ENCODE measurements at regions not wholly inside any gene's neighbourhood (a gene's known extent, or its start where the extent isn't known, plus 50 kb on each side); places are given as distances from the start of the nearest gene placed in this dataset.

GRCh38 chr10:71023704-71024283 lies 135.4 kb upstream of the PCBD1 start:
- intact Hi-C loops (cut with DNase I): no loop called here
- Histone ChIP-seq H3K4me1 (no peaks in the 10 kb centered on the region), H3K4me3 (no peak overlapping the region), H3K36me3 (no peaks in the 10 kb centered on the region), H3K9me3 (peaks cover 0 to 14% (median 0%) of the 10 kb centered on the region in 11 donors), H3K27ac (no peak overlapping the region), H3K27me3 (peaks cover 0 to 5% (median 0%) of the 10 kb centered on the region in 7 donors)
- TF ChIP-seq CTCF (IDR thresholded peaks at IDR 0.05): no peak
- 91% methylated on average over 5 of the region's 5 CpGs for WGBS, 2 donors
- no peak for ATAC-seq
- no peak for DNase-seq

- H3K36me3 ChIP-seq: no peaks in the 10 kb centered on the region
- no peak for DNase-seq
- ATAC-seq: no peak
- H3K9me3 ChIP-seq: peaks cover 0 to 14% (median 0%) of the 10 kb centered on the region in 11 donors
- H3K4me1 ChIP-seq: peaks cover 0 to 6% (median 0%) of the 10 kb centered on the region in 9 donors
- no peak overlapping the region for H3K4me3 ChIP-seq
- 73 to 79% methylated on average over 4 of the region's 4 CpGs for WGBS, 2 donors
- no peak for TF ChIP-seq CTCF (IDR thresholded peaks at IDR 0.05)
- H3K27ac ChIP-seq: no peak overlapping the region
- intact Hi-C loops (cut with DNase I): no loop called here
- peaks cover 0 to 5% (median 0%) of the 10 kb centered on the region in 7 donors for H3K27me3 ChIP-seq
These were observed 136.1 kb upstream of the PCBD1 start for GRCh38 chr10:71024490-71024889.

GRCh38 chr10:71025535-71025934 lies 137.2 kb upstream of the PCBD1 start:
- H3K9me3 ChIP-seq: peaks cover 0 to 14% (median 0%) of the 10 kb centered on the region in 11 donors
- intact Hi-C loops (cut with DNase I): no loop called here
- DNase-seq: no peak
- no peak for ATAC-seq
- H3K4me1 ChIP-seq: peaks cover 0 to 6% (median 0%) of the 10 kb centered on the region in 9 donors
- H3K36me3 ChIP-seq: no peaks in the 10 kb centered on the region
- H3K4me3 ChIP-seq: no peak overlapping the region
- 60 to 74% methylated on average over 4 of the region's 4 CpGs for WGBS, 2 donors
- no peak overlapping the region for H3K27ac ChIP-seq
- no peak for TF ChIP-seq CTCF (IDR thresholded peaks at IDR 0.05)
- H3K27me3 ChIP-seq: peaks cover 0 to 5% (median 0%) of the 10 kb centered on the region in 7 donors

- no peaks in the 10 kb centered on the region for H3K9me3 ChIP-seq
- peaks cover 0 to 6% (median 0%) of the 10 kb centered on the region in 9 donors for H3K4me1 ChIP-seq
- intact Hi-C loops (cut with DNase I): no loop called here
- peaks cover 0 to 5% (median 0%) of the 10 kb centered on the region in 7 donors for H3K27me3 ChIP-seq
- DNase-seq (no peak), ATAC-seq (no peak)
- H3K4me3 ChIP-seq: no peak overlapping the region
- H3K36me3 ChIP-seq: no peaks in the 10 kb centered on the region
- 90 to 97% methylated on average over 9 of the region's 9 CpGs for WGBS, 2 donors
- no peak overlapping the region for H3K27ac ChIP-seq
- no peak for TF ChIP-seq CTCF (IDR thresholded peaks at IDR 0.05)
These were observed 139.7 kb upstream of the PCBD1 start for GRCh38 chr10:71028066-71028465.

All from heart right ventricle (tissue), 16 donors.